HG02840 (cell line): ENCODE measurements at regions not wholly inside any gene's neighbourhood (a gene's known extent, or its start where the extent isn't known, plus 50 kb on each side); places are given as distances from the start of the nearest gene placed in this dataset.

ENCODE experiments used
- ATAC-seq: cut with Tn5 transposase; IDR thresholded peaks from one replicate; pipeline ENCODE4 v1.9.1; 2021; ENCODE audit warnings: mild to moderate bottlenecking, moderate library complexity, moderate number of reproducible peaks; ENCODE audit not compliant: unreplicated experiment, low FRiP score

GRCh38 chr2:147712051-147712450 is 132.8 kb upstream of the ACVR2A start:
- ATAC-seq = no peak

GRCh38 chr2:147711031-147711430 is 133.8 kb upstream of the ACVR2A start:
- ATAC-seq = no peak

- no peak for ATAC-seq
Observed at GRCh38 chr2:147709655-147710054, 135.2 kb upstream of the ACVR2A start.

- no peak for ATAC-seq
Observed at GRCh38 chr2:147703171-147703570, 141.7 kb upstream of the ACVR2A start.

- no peak for ATAC-seq
Observed at GRCh38 chr2:147698166-147698565, 146.7 kb upstream of the ACVR2A start.

GRCh38 chr2:147696426-147696825 is 148.4 kb upstream of the ACVR2A start:
- no peak for ATAC-seq

GRCh38 chr2:147689220-147689909 is 155.5 kb upstream of the ACVR2A start:
- peak; percentile 98 for ATAC-seq

- ATAC-seq = no peak
Observed at GRCh38 chr2:147688242-147688641, 156.6 kb upstream of the ACVR2A start.

- no peak for ATAC-seq
Observed at GRCh38 chr2:147686365-147686764, 158.5 kb upstream of the ACVR2A start.

GRCh38 chr2:147684903-147685302 is 159.9 kb upstream of the ACVR2A start:
- no peak for ATAC-seq

GRCh38 chr2:147683380-147683779 is 161.4 kb upstream of the ACVR2A start:
- ATAC-seq = no peak

- no peak for ATAC-seq
Observed at GRCh38 chr2:147681093-147681492, 163.7 kb upstream of the ACVR2A start.

GRCh38 chr2:147679955-147680531 is 164.8 kb upstream of the ACVR2A start:
- ATAC-seq = no peak

GRCh38 chr2:147679191-147679954 is 165.5 kb upstream of the ACVR2A start:
- ATAC-seq = no peak

- no peak for ATAC-seq
Observed at GRCh38 chr2:147665105-147665504, 179.7 kb upstream of the ACVR2A start.

GRCh38 chr2:147663962-147664361 is 180.9 kb upstream of the ACVR2A start:
- ATAC-seq = peak; percentile 22

GRCh38 chr2:147663153-147663961 is 181.5 kb upstream of the ACVR2A start:
- peak; percentile 85 for ATAC-seq

- no peak for ATAC-seq
Observed at GRCh38 chr2:147662221-147662620, 182.6 kb upstream of the ACVR2A start.

- no peak for ATAC-seq
Observed at GRCh38 chr2:147660680-147661079, 184.1 kb upstream of the ACVR2A start.

GRCh38 chr2:147659051-147659450 is 185.8 kb upstream of the ACVR2A start:
- no peak for ATAC-seq
